Tibial nerve (tissue), 4 donors: ENCODE measurements at regions not wholly inside any gene's neighbourhood (a gene's known extent, or its start where the extent isn't known, plus 50 kb on each side); places are given as distances from the start of the nearest gene placed in this dataset.

Experiments used
- DNase-seq, 2 donors: peaks; one replicate each; pipeline ENCODE4 v3.0.0-alpha.2; 2019; ENCODE audit warnings: low spot score in 2 of 2
- H3K27ac ChIP-seq, 4 donors: fragments of 200-600 bp; sonication (generic) in 3 of 4; one replicate each; pipeline ENCODE4 v1.5.1; 2017 to 2019; ENCODE audit warnings: mild to moderate bottlenecking in 1 of 4
- H3K27me3 ChIP-seq, 2 donors: fragments of 200-600 bp; sonication (generic) in 1 of 2; one replicate each; pipeline versions ENCODE4 v1.5.1 to v1.6.0; 2017 to 2019
- H3K36me3 ChIP-seq, 3 donors: fragments of 200-600 bp; sonication (generic); one replicate each; pipeline ENCODE4 v1.5.1; 2018 to 2019
- H3K4me1 ChIP-seq, 4 donors: fragments of 200-600 bp; sonication (generic) in 3 of 4; one replicate each; pipeline ENCODE4 v1.5.1; 2017 to 2019
- H3K4me3 ChIP-seq, 4 donors: fragments of 200-600 bp; sonication (generic) in 3 of 4; one replicate each; pipeline ENCODE4 v1.5.1; 2017 to 2019; ENCODE audit warnings: mild to moderate bottlenecking in 1 of 4, moderate library complexity in 1 of 4
- H3K9me3 ChIP-seq, 4 donors: fragments of 200-600 bp; sonication (generic) in 3 of 4; one replicate each; pipeline ENCODE4 v1.5.1; 2017 to 2019
- CTCF ChIP-seq, 5 experiments: fragments of 200-600 bp in 3 of 5; fragments of 450-650 bp in 2 of 5; sonication (generic) in 3 of 5; IDR thresholded peaks; one replicate each; pipeline ENCODE4 v1.5.1; 2016 to 2019; ENCODE audit warnings: antibody characterized with exemption in 5 of 5, mild to moderate bottlenecking in 3 of 5, moderate library complexity in 2 of 5
- EP300 ChIP-seq, 2 donors: sonication (generic); formaldehyde crosslinking; IDR thresholded peaks; one replicate each; pipeline ENCODE4 v1.6.1; 2017; ENCODE audit warnings: antibody characterized with exemption in 2 of 2, mild to moderate bottlenecking in 1 of 2
- POLR2A ChIP-seq, 2 donors: fragments of 450-650 bp; IDR thresholded peaks; one replicate each; pipeline ENCODE4 v1.6.1; 2017; ENCODE audit warnings: antibody characterized with exemption in 2 of 2, mild to moderate bottlenecking in 2 of 2, moderate library complexity in 2 of 2
- WGBS, 2 donors: methylation state at CpG; one replicate each; pipeline ENCODE4 v1.1.5; 2018; 5-methylcytosine and 5-hydroxymethylcytosine counted together

GRCh38 chr4:111671756-111672155 is 473.5 kb upstream of the FAM241A start:
- no peak for DNase-seq
- no peak overlapping the region for H3K27ac ChIP-seq
- TF ChIP-seq POLR2A (IDR thresholded peaks at IDR 0.05) (no peak), EP300 (IDR thresholded peaks at IDR 0.05) (no peak), CTCF (IDR thresholded peaks at IDR 0.05) (no peak)
- no peaks in the 10 kb centered on the region for H3K4me1 ChIP-seq
- no peaks in the 10 kb centered on the region for H3K9me3 ChIP-seq
- 61 to 62% methylated on average over 2 of the region's 2 CpGs for WGBS, 2 donors
- H3K36me3 ChIP-seq, result no peaks in the 10 kb centered on the region
- H3K27me3 ChIP-seq, result no peaks in the 10 kb centered on the region
- no peak overlapping the region for H3K4me3 ChIP-seq

GRCh38 chr4:111675746-111676145 is 469.5 kb upstream of the FAM241A start:
- WGBS, 2 donors, result 87 to 88% methylated on average over 5 of the region's 5 CpGs
- Histone ChIP-seq H3K9me3 (no peaks in the 10 kb centered on the region), H3K36me3 (no peaks in the 10 kb centered on the region), H3K4me1 (no peaks in the 10 kb centered on the region), H3K27ac (no peak overlapping the region), H3K4me3 (no peak overlapping the region), H3K27me3 (no peaks in the 10 kb centered on the region)
- DNase-seq, result no peak
- TF ChIP-seq POLR2A (IDR thresholded peaks at IDR 0.05) (no peak), EP300 (IDR thresholded peaks at IDR 0.05) (no peak), CTCF (IDR thresholded peaks at IDR 0.05) (no peak)

GRCh38 chr4:111676533-111676932 is 468.7 kb upstream of the FAM241A start:
- H3K4me3 ChIP-seq, result no peak overlapping the region
- H3K27me3 ChIP-seq, result no peaks in the 10 kb centered on the region
- H3K4me1 ChIP-seq, result peaks cover 0 to 3% (median 0%) of the 10 kb centered on the region in 4 donors
- H3K27ac ChIP-seq, result peak overlapping the region in 3 of 4 donors; percentile 14 to 46 (median 38)
- no peaks in the 10 kb centered on the region for H3K36me3 ChIP-seq
- DNase-seq, result no peak
- no peaks in the 10 kb centered on the region for H3K9me3 ChIP-seq
- TF ChIP-seq CTCF (IDR thresholded peaks at IDR 0.05), result no peak
- no peak for TF ChIP-seq POLR2A (IDR thresholded peaks at IDR 0.05)
- TF ChIP-seq EP300 (IDR thresholded peaks at IDR 0.05), result no peak

GRCh38 chr4:111678479-111678878 is 466.8 kb upstream of the FAM241A start:
- Histone ChIP-seq H3K27me3 (no peaks in the 10 kb centered on the region), H3K27ac (peak overlapping the region in 1 of 4 donors; percentile 0), H3K36me3 (no peaks in the 10 kb centered on the region), H3K4me1 (peaks cover 0 to 7% (median 0%) of the 10 kb centered on the region in 4 donors), H3K4me3 (no peak overlapping the region), H3K9me3 (no peaks in the 10 kb centered on the region)
- DNase-seq, result no peak
- no peak for TF ChIP-seq POLR2A (IDR thresholded peaks at IDR 0.05)
- TF ChIP-seq CTCF (IDR thresholded peaks at IDR 0.05), result no peak
- no peak for TF ChIP-seq EP300 (IDR thresholded peaks at IDR 0.05)
- 11 to 25% methylated on average over 1 of the region's 1 CpG for WGBS, 2 donors

GRCh38 chr4:111678908-111679307 is 466.3 kb upstream of the FAM241A start:
- no peak for TF ChIP-seq CTCF (IDR thresholded peaks at IDR 0.05)
- TF ChIP-seq EP300 (IDR thresholded peaks at IDR 0.05), result no peak
- no peak for TF ChIP-seq POLR2A (IDR thresholded peaks at IDR 0.05)

More at GRCh38 chr4:111678908-111679307, 466.3 kb upstream of the FAM241A start:
- Histone ChIP-seq H3K27ac (peak overlapping the region in 1 of 4 donors; percentile 0), H3K36me3 (no peaks in the 10 kb centered on the region), H3K27me3 (no peaks in the 10 kb centered on the region), H3K9me3 (no peaks in the 10 kb centered on the region), H3K4me3 (no peak overlapping the region), H3K4me1 (peaks cover 0 to 7% (median 0%) of the 10 kb centered on the region in 4 donors)
- 85 to 89% methylated on average over 5 of the region's 5 CpGs for WGBS, 2 donors
- no peak for DNase-seq
